Panc1 (cell line): ENCODE measurements at regions not wholly inside any gene's neighbourhood (a gene's known extent, or its start where the extent isn't known, plus 50 kb on each side); places are given as distances from the start of the nearest gene placed in this dataset.

ENCODE experiments used
- ATAC-seq: fragments of 200-7000 bp; cut with Tn5 transposase; 2 replicates; pipeline ENCODE4 v1.9.1; 2020; ENCODE audit warnings: mild to moderate bottlenecking, moderate library complexity
- BruUV-seq: library from RNA; stranded (reverse); fragments of 400-500 nt; replicated peaks from 2 replicates; lab custom pipeline; 2021; lab: Mats Ljungman, UMichigan
- CTCF ChIA-PET: fragments of 300-600 bp; sonication (Branson Sonifier 250); formaldehyde crosslinking; loops from one replicate; lab custom pipeline; 2022; ENCODE audit warnings: antibody characterized with exemption; lab: Charles Lee
- POLR2A ChIA-PET: fragments of 300-600 bp; sonication (Branson Sonifier 250); formaldehyde crosslinking; loops from one replicate; lab custom pipeline; 2022; ENCODE audit warnings: antibody characterized with exemption; lab: Charles Lee
- DNase-seq: peaks from one replicate; pipeline ENCODE4 v3.0.0-alpha.2; 2010; ENCODE audit warnings: low read depth, low spot score
- H3K27ac ChIP-seq: 2 replicates; pipeline ENCODE4 v1.5.1; 2011; ENCODE audit warnings: mild to moderate bottlenecking, low read length, inconsistent platforms
- H3K27me3 ChIP-seq: fragments of 200-500 bp; sonication (Bioruptor generic); 2 replicates; pipeline ENCODE4 v1.6.0; 2014; ENCODE audit warnings: low read length, inconsistent platforms; ENCODE audit not compliant: control insufficient read depth, insufficient read depth
- H3K36me3 ChIP-seq: fragments of 200-500 bp; sonication (Bioruptor generic); 2 replicates; pipeline ENCODE4 v1.5.1; 2014; ENCODE audit warnings: inconsistent platforms, mild to moderate bottlenecking, low read length, moderate library complexity; ENCODE audit not compliant: control insufficient read depth, insufficient read depth
- H3K4me1 ChIP-seq: 2 replicates; pipeline ENCODE4 v1.5.1; 2011; ENCODE audit warnings: inconsistent platforms, mild to moderate bottlenecking, low read length, moderate library complexity; ENCODE audit not compliant: control insufficient read depth, insufficient read depth
- H3K4me3 ChIP-seq, 2 experiments: 2 replicates each; pipeline ENCODE4 v1.5.1; 2011 to 2012; ENCODE audit warnings: low read depth in 2 of 2, low read length in 2 of 2, mild to moderate bottlenecking in 2 of 2, inconsistent platforms in 1 of 2, moderate library complexity in 1 of 2
- H3K9me3 ChIP-seq: fragments of 200-500 bp; sonication (Bioruptor generic); 2 replicates; pipeline ENCODE4 v1.5.1; 2014; ENCODE audit warnings: low read depth, mild to moderate bottlenecking, inconsistent platforms, low read length, moderate library complexity; ENCODE audit not compliant: control insufficient read depth, insufficient read depth
- CTCF ChIP-seq: fragments of 450-650 bp; IDR thresholded peaks from 2 replicates; pipeline ENCODE4 v1.5.1; 2017; ENCODE audit warnings: mild to moderate bottlenecking
- POLR2AphosphoS5 ChIP-seq: IDR thresholded peaks from 2 replicates; pipeline ENCODE4 v1.6.1; 2012; ENCODE audit warnings: mild to moderate bottlenecking, low read depth, low read length, moderate library complexity
- SIN3A ChIP-seq: IDR thresholded peaks from 2 replicates; pipeline ENCODE4 v1.6.1; 2012; ENCODE audit warnings: low read depth, mild to moderate bottlenecking, low read length, moderate library complexity, borderline replicate concordance; ENCODE audit not compliant: insufficient read depth
- TCF7L2 ChIP-seq: IDR thresholded peaks from 2 replicates; pipeline ENCODE4 v1.6.1; 2011; ENCODE audit warnings: mild to moderate bottlenecking, low read depth, low read length, inconsistent platforms
- in situ Hi-C: cut with HindIII; loops from 2 replicates; pipeline ENCODE4 v1.10.0; 2016; ENCODE audit warnings: low sequenced_read_pairs, low pct_unique_long_range_greater_than_20kb
- intact Hi-C: fragments of 100-400 bp; cut with micrococcal nuclease; formaldehyde crosslinking; loops from one replicate; pipeline ENCODE4 v1.10.0; 2022; ENCODE audit not compliant: unreplicated experiment
- TF ChIP-seq, protein P1 (sequence below), 2 experiments: IDR thresholded peaks; 2 replicates each; pipeline ENCODE4 v1.6.1; 2011 to 2012; ENCODE audit warnings: low read depth in 2 of 2, control low read depth in 1 of 2, low read length in 1 of 2, mild to moderate bottlenecking in 1 of 2, moderate library complexity in 1 of 2; ENCODE audit not compliant: insufficient read depth in 1 of 2

DNA sequence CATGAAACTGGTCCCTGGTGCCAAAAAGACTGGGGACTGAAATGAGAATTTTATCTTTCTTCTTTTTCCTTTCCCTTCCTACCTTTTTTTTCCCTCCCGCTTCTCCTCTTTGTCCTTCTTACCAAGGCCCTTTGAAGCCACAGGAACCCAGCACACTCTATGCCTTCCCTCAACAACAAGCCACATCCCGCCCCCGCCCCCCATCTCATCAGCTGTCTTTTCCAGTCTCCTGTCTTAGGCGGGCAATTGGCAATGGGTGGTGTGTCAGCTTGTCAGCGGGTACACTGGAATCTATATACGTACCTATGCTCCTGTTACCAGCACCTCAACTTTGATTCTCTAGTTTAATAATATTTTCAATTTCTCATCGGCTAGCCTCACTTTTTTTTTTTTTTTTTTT is 56.3 kb upstream of the CHD2 start:
- no TSS peak for BruUV-seq
- ChIA-PET POLR2A (no interaction called here), CTCF (interaction anchor here (0.7 kb wide), 1 partner anchor 842 kb away, joined by 7 read pairs; no protein-coding TSS in a partner anchor)
- Histone ChIP-seq H3K27me3 (no peaks in the 10 kb centered on the region), H3K36me3 (no peaks in the 10 kb centered on the region), H3K4me1 (peaks cover 17% of the 10 kb centered on the region), H3K9me3 (no peaks in the 10 kb centered on the region), H3K27ac (no peak overlapping the region), H3K4me3 (no peak overlapping the region)
- in situ Hi-C loops = no loop called here
- no peak for ATAC-seq
- intact Hi-C loops = no loop called here
- TF ChIP-seq CTCF (no peak), TCF7L2 (no peak), POLR2AphosphoS5 (no peak), SIN3A (no peak)
- TF ChIP-seq, protein P1, sequence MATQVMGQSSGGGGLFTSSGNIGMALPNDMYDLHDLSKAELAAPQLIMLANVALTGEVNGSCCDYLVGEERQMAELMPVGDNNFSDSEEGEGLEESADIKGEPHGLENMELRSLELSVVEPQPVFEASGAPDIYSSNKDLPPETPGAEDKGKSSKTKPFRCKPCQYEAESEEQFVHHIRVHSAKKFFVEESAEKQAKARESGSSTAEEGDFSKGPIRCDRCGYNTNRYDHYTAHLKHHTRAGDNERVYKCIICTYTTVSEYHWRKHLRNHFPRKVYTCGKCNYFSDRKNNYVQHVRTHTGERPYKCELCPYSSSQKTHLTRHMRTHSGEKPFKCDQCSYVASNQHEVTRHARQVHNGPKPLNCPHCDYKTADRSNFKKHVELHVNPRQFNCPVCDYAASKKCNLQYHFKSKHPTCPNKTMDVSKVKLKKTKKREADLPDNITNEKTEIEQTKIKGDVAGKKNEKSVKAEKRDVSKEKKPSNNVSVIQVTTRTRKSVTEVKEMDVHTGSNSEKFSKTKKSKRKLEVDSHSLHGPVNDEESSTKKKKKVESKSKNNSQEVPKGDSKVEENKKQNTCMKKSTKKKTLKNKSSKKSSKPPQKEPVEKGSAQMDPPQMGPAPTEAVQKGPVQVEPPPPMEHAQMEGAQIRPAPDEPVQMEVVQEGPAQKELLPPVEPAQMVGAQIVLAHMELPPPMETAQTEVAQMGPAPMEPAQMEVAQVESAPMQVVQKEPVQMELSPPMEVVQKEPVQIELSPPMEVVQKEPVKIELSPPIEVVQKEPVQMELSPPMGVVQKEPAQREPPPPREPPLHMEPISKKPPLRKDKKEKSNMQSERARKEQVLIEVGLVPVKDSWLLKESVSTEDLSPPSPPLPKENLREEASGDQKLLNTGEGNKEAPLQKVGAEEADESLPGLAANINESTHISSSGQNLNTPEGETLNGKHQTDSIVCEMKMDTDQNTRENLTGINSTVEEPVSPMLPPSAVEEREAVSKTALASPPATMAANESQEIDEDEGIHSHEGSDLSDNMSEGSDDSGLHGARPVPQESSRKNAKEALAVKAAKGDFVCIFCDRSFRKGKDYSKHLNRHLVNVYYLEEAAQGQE (IDR thresholded peaks at IDR 0.05; ENCODE audit: insufficient read depth in 1 of 2, low read depth in 2 of 2, low read length in 1 of 2) = no peak
- DNase-seq = no peak

- Histone ChIP-seq H3K36me3 (no peaks in the 10 kb centered on the region), H3K9me3 (no peaks in the 10 kb centered on the region), H3K27ac (peak overlapping the region; percentile 80), H3K4me1 (peaks cover 8% of the 10 kb centered on the region), H3K27me3 (no peaks in the 10 kb centered on the region), H3K4me3 (no peak overlapping the region)
- ChIA-PET CTCF (no interaction called here), POLR2A (no interaction called here)
- ATAC-seq = no peak
- intact Hi-C loops = no loop called here
- in situ Hi-C loops = no loop called here
- BruUV-seq = no TSS peak
- TF ChIP-seq SIN3A (no peak), POLR2AphosphoS5 (no peak), CTCF (no peak), TCF7L2 (no peak)
- TF ChIP-seq, protein P1 (IDR thresholded peaks at IDR 0.05; ENCODE audit: insufficient read depth in 1 of 2, low read depth in 2 of 2, low read length in 1 of 2) = no peak
- DNase-seq = no peak
Measured at GRCh38 chr15:92845126-92845508, 55.0 kb upstream of the CHD2 start.
